Panc1 (cell line): ENCODE measurements at regions not wholly inside any gene's neighbourhood (a gene's known extent, or its start where the extent isn't known, plus 50 kb on each side); places are given as distances from the start of the nearest gene placed in this dataset.

Experiments
- ATAC-seq: fragments of 200-7000 bp; cut with Tn5 transposase; 2 replicates; pipeline ENCODE4 v1.9.1; 2020; ENCODE audit warnings: mild to moderate bottlenecking, moderate library complexity
- BruUV-seq: library from RNA; stranded (reverse); fragments of 400-500 nt; replicated peaks from 2 replicates; lab custom pipeline; 2021; lab: Mats Ljungman, UMichigan
- CTCF ChIA-PET: fragments of 300-600 bp; sonication (Branson Sonifier 250); formaldehyde crosslinking; loops from one replicate; lab custom pipeline; 2022; ENCODE audit warnings: antibody characterized with exemption; lab: Charles Lee
- POLR2A ChIA-PET: fragments of 300-600 bp; sonication (Branson Sonifier 250); formaldehyde crosslinking; loops from one replicate; lab custom pipeline; 2022; ENCODE audit warnings: antibody characterized with exemption; lab: Charles Lee
- DNase-seq: peaks from one replicate; pipeline ENCODE4 v3.0.0-alpha.2; 2010; ENCODE audit warnings: low read depth, low spot score
- H3K27ac ChIP-seq: 2 replicates; pipeline ENCODE4 v1.5.1; 2011; ENCODE audit warnings: mild to moderate bottlenecking, low read length, inconsistent platforms
- H3K27me3 ChIP-seq: fragments of 200-500 bp; sonication (Bioruptor generic); 2 replicates; pipeline ENCODE4 v1.6.0; 2014; ENCODE audit warnings: low read length, inconsistent platforms; ENCODE audit not compliant: control insufficient read depth, insufficient read depth
- H3K36me3 ChIP-seq: fragments of 200-500 bp; sonication (Bioruptor generic); 2 replicates; pipeline ENCODE4 v1.5.1; 2014; ENCODE audit warnings: inconsistent platforms, mild to moderate bottlenecking, low read length, moderate library complexity; ENCODE audit not compliant: control insufficient read depth, insufficient read depth
- H3K4me1 ChIP-seq: 2 replicates; pipeline ENCODE4 v1.5.1; 2011; ENCODE audit warnings: inconsistent platforms, mild to moderate bottlenecking, low read length, moderate library complexity; ENCODE audit not compliant: control insufficient read depth, insufficient read depth
- H3K4me3 ChIP-seq, 2 experiments: 2 replicates each; pipeline ENCODE4 v1.5.1; 2011 to 2012; ENCODE audit warnings: low read depth in 2 of 2, low read length in 2 of 2, mild to moderate bottlenecking in 2 of 2, inconsistent platforms in 1 of 2, moderate library complexity in 1 of 2
- H3K9me3 ChIP-seq: fragments of 200-500 bp; sonication (Bioruptor generic); 2 replicates; pipeline ENCODE4 v1.5.1; 2014; ENCODE audit warnings: low read depth, mild to moderate bottlenecking, inconsistent platforms, low read length, moderate library complexity; ENCODE audit not compliant: control insufficient read depth, insufficient read depth
- POLR2AphosphoS5 ChIP-seq: IDR thresholded peaks from 2 replicates; pipeline ENCODE4 v1.6.1; 2012; ENCODE audit warnings: mild to moderate bottlenecking, low read depth, low read length, moderate library complexity
- SIN3A ChIP-seq: IDR thresholded peaks from 2 replicates; pipeline ENCODE4 v1.6.1; 2012; ENCODE audit warnings: low read depth, mild to moderate bottlenecking, low read length, moderate library complexity, borderline replicate concordance; ENCODE audit not compliant: insufficient read depth
- TCF7L2 ChIP-seq: IDR thresholded peaks from 2 replicates; pipeline ENCODE4 v1.6.1; 2011; ENCODE audit warnings: mild to moderate bottlenecking, low read depth, low read length, inconsistent platforms
- in situ Hi-C: cut with HindIII; loops from 2 replicates; pipeline ENCODE4 v1.10.0; 2016; ENCODE audit warnings: low sequenced_read_pairs, low pct_unique_long_range_greater_than_20kb
- intact Hi-C: fragments of 100-400 bp; cut with micrococcal nuclease; formaldehyde crosslinking; loops from one replicate; pipeline ENCODE4 v1.10.0; 2022; ENCODE audit not compliant: unreplicated experiment
- TF ChIP-seq, protein P1 (sequence below), 2 experiments: IDR thresholded peaks; 2 replicates each; pipeline ENCODE4 v1.6.1; 2011 to 2012; ENCODE audit warnings: low read depth in 2 of 2, control low read depth in 1 of 2, low read length in 1 of 2, mild to moderate bottlenecking in 1 of 2, moderate library complexity in 1 of 2; ENCODE audit not compliant: insufficient read depth in 1 of 2
- TF ChIP-seq, protein P2 (sequence below): fragments of 450-650 bp; IDR thresholded peaks from 2 replicates; pipeline ENCODE4 v1.5.1; 2017; ENCODE audit warnings: mild to moderate bottlenecking

DNA sequence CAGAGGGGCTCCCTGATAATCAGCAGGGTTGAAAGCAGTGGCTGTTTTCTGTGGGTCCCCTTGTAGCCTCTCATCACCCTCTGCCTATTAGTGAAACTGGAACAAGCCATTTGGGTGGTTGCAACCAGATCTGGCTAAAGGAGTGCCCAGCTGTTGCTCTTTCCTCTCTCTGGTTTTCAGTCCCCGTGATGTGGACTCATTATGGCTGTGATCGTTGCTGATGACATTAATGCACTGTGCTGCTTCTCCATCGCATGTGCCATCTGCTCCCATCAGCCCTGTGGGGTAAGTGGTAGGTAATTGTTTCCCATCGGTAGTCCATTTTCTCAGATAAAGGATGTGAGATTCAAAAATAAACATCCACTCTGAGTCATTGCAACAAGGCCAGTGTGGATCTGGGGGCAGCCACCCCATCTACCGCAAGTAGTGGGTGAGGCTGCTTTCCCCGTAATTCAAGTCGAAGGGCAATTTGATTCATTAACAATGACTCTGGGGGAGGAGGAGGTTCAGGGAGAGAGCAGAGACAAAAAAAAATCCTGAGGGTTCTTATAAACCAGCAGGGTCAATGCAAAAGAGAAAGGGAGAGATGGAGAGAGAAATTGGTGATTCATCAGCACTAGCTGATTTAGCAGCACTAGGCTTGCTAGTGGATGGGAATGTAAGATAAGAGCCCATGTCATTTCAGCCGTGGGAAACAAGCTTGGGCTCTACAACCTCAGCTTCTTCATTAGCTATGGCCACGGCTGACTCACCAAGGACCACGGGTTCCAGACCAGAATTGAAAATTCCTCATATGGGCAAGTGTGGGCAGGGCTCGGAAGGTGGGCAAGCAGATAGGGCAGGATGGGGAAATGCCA lies 357.8 kb downstream of the MID1IP1 start:
- intact Hi-C loops, result no loop called here
- ChIA-PET POLR2A (no interaction called here), CTCF (interaction anchor here (0.7 kb wide), 1 partner anchor 192 kb away, joined by 3 read pairs; no protein-coding TSS in a partner anchor)
- Histone ChIP-seq H3K9me3 (no peaks in the 10 kb centered on the region), H3K27ac (no peak overlapping the region), H3K27me3 (no peaks in the 10 kb centered on the region; the same call in 1 of the 2 replicates), H3K4me3 (no peak overlapping the region), H3K36me3 (no peaks in the 10 kb centered on the region), H3K4me1 (no peaks in the 10 kb centered on the region)
- ATAC-seq (no peak), DNase-seq (no peak)
- in situ Hi-C loops, result no loop called here
- BruUV-seq, result no TSS peak
- TF ChIP-seq, protein P1, sequence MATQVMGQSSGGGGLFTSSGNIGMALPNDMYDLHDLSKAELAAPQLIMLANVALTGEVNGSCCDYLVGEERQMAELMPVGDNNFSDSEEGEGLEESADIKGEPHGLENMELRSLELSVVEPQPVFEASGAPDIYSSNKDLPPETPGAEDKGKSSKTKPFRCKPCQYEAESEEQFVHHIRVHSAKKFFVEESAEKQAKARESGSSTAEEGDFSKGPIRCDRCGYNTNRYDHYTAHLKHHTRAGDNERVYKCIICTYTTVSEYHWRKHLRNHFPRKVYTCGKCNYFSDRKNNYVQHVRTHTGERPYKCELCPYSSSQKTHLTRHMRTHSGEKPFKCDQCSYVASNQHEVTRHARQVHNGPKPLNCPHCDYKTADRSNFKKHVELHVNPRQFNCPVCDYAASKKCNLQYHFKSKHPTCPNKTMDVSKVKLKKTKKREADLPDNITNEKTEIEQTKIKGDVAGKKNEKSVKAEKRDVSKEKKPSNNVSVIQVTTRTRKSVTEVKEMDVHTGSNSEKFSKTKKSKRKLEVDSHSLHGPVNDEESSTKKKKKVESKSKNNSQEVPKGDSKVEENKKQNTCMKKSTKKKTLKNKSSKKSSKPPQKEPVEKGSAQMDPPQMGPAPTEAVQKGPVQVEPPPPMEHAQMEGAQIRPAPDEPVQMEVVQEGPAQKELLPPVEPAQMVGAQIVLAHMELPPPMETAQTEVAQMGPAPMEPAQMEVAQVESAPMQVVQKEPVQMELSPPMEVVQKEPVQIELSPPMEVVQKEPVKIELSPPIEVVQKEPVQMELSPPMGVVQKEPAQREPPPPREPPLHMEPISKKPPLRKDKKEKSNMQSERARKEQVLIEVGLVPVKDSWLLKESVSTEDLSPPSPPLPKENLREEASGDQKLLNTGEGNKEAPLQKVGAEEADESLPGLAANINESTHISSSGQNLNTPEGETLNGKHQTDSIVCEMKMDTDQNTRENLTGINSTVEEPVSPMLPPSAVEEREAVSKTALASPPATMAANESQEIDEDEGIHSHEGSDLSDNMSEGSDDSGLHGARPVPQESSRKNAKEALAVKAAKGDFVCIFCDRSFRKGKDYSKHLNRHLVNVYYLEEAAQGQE (IDR thresholded peaks at IDR 0.05; ENCODE audit: insufficient read depth in 1 of 2, low read depth in 2 of 2, low read length in 1 of 2), result no peak
- no peak for TF ChIP-seq SIN3A
- TF ChIP-seq POLR2AphosphoS5, result no peak
- TF ChIP-seq, protein P2, sequence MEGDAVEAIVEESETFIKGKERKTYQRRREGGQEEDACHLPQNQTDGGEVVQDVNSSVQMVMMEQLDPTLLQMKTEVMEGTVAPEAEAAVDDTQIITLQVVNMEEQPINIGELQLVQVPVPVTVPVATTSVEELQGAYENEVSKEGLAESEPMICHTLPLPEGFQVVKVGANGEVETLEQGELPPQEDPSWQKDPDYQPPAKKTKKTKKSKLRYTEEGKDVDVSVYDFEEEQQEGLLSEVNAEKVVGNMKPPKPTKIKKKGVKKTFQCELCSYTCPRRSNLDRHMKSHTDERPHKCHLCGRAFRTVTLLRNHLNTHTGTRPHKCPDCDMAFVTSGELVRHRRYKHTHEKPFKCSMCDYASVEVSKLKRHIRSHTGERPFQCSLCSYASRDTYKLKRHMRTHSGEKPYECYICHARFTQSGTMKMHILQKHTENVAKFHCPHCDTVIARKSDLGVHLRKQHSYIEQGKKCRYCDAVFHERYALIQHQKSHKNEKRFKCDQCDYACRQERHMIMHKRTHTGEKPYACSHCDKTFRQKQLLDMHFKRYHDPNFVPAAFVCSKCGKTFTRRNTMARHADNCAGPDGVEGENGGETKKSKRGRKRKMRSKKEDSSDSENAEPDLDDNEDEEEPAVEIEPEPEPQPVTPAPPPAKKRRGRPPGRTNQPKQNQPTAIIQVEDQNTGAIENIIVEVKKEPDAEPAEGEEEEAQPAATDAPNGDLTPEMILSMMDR, result no peak
- no peak for TF ChIP-seq TCF7L2

DNA sequence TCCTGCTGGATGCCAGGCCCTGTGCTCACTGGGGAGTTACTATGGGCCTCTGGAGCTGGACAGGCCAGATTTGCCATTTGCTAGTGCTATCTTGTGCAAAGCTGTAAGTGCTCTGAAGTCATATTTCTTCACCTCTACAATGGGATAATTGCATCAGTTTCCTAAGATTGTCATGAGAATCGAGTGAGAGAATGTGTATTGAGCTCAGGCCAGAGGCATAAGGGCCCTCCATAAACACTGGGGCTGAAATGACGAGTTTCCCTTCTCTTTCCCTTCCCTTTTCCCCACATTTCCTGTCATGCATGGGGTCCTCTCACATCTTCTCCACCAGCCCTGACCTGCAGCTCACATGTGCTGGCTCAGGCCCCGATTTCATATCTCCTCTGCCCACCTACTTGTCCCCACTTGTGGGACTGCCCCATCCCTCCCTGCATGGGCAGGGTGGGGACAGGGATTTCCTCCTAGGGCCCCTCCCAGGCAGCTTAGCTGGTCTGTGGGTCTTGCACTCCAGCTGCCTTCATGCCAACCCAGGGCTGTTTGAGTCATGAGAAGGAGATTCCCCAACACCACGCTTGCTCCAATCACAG lies 358.8 kb downstream of the MID1IP1 start:
- intact Hi-C loops, result no loop called here
- Histone ChIP-seq H3K4me1 (no peaks in the 10 kb centered on the region), H3K27ac (no peak overlapping the region), H3K9me3 (no peaks in the 10 kb centered on the region), H3K4me3 (no peak overlapping the region), H3K36me3 (no peaks in the 10 kb centered on the region), H3K27me3 (no peaks in the 10 kb centered on the region; the same call in 1 of the 2 replicates)
- ATAC-seq, result no peak
- no TSS peak for BruUV-seq
- DNase-seq, result no peak
- in situ Hi-C loops, result no loop called here
- CTCF ChIA-PET, result interaction anchor here (0.7 kb wide), 1 partner anchor 193 kb away, joined by 3 read pairs; no protein-coding TSS in a partner anchor
- POLR2A ChIA-PET, result no interaction called here
- TF ChIP-seq, protein P1 (IDR thresholded peaks at IDR 0.05; ENCODE audit: insufficient read depth in 1 of 2, low read depth in 2 of 2, low read length in 1 of 2), result no peak
- no peak for TF ChIP-seq TCF7L2
- no peak for TF ChIP-seq POLR2AphosphoS5
- TF ChIP-seq SIN3A, result no peak
- TF ChIP-seq, protein P2, result no peak
